ENCODE measurements at regions not wholly inside any gene's neighbourhood (a gene's known extent, or its start where the extent isn't known, plus 50 kb on each side); places are given as distances from the start of the nearest gene placed in this dataset.

GRCh38 chr14:96994999-96995398, 197.8 kb downstream of the VRK1 start:
- no peak for DNase-seq (ENCODE audit: insufficient read length, low spot score)
- FAIRE-seq: no peak
- no peak for TF ChIP-seq CTCF (IDR thresholded peaks at IDR 0.05; ENCODE audit: insufficient read depth, missing control alignments)

GRCh38 chr14:96997269-96997668, 200.1 kb downstream of the VRK1 start:
- DNase-seq (ENCODE audit: insufficient read length, low spot score) (no peak), FAIRE-seq (no peak)
- TF ChIP-seq CTCF (IDR thresholded peaks at IDR 0.05; ENCODE audit: insufficient read depth, missing control alignments): no peak

GRCh38 chr14:96997996-96998395, 200.8 kb downstream of the VRK1 start:
- no peak for TF ChIP-seq CTCF (IDR thresholded peaks at IDR 0.05; ENCODE audit: insufficient read depth, missing control alignments)
- DNase-seq (ENCODE audit: insufficient read length, low spot score) (no peak), FAIRE-seq (no peak)

DNA sequence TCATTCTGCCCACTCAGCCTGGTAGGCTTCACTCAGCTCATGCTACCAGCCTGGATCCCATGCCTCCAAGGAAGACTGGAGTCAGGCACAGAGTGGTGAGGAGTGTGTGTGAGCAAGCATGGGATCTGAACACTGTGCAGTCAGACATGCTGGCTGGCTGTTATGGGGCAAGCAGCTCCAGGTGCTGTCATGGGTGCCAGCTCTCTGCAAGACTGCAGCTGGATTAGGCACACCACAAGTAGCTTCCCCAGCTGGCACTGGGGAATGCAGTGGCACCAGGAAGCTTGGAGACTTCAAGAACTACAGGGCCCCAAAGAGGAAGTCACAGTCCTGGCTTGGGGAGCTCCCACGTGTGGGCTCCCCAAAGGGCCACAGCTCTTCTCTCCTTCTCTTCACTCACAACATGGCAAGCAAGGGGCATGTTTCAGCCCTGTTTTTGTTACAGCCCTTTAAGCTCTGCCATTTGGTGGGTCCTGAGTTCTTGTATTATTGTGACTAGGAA, 202.5 kb downstream of the VRK1 start:
- DNase-seq (ENCODE audit: insufficient read length, low spot score): no peak
- no peak for TF ChIP-seq CTCF (IDR thresholded peaks at IDR 0.05; ENCODE audit: insufficient read depth, missing control alignments)
- no peak for FAIRE-seq

- DNase-seq (ENCODE audit: insufficient read length, low spot score) (no peak), FAIRE-seq (no peak)
- TF ChIP-seq CTCF (IDR thresholded peaks at IDR 0.05; ENCODE audit: insufficient read depth, missing control alignments): no peak
Measured at GRCh38 chr14:97002454-97002853, 205.3 kb downstream of the VRK1 start.

- TF ChIP-seq CTCF (IDR thresholded peaks at IDR 0.05; ENCODE audit: insufficient read depth, missing control alignments): no peak
- FAIRE-seq: no peak
Measured at GRCh38 chr14:97005934-97006333, 208.8 kb downstream of the VRK1 start.

GRCh38 chr14:97010491-97011160, 213.4 kb downstream of the VRK1 start:
- DNase-seq (ENCODE audit: insufficient read length, low spot score) (no peak), FAIRE-seq (no peak)
- TF ChIP-seq CTCF (IDR thresholded peaks at IDR 0.05; ENCODE audit: insufficient read depth, missing control alignments): no peak

More at GRCh38 chr14:97005934-97006333, 208.8 kb downstream of the VRK1 start:
- no peak for DNase-seq (ENCODE audit: insufficient read length, low spot score)
